Large intestine (tissue), 3 donors: ENCODE measurements at regions not wholly inside any gene's neighbourhood (a gene's known extent, or its start where the extent isn't known, plus 50 kb on each side); places are given as distances from the start of the nearest gene placed in this dataset.

Experiments used
- DNase-seq, 2 donors: peaks; one replicate each; pipeline versions ENCODE4 v3.0.0 to v3.0.0-alpha.2; 2013
- H3K27ac ChIP-seq: one replicate; pipeline ENCODE4 v1.5.1; 2013; ENCODE audit warnings: low read length
- H3K27me3 ChIP-seq: 2 replicates; pipeline ENCODE4 v1.6.1; 2013; ENCODE audit warnings: low read length; ENCODE audit not compliant: control insufficient read depth, insufficient read depth
- H3K36me3 ChIP-seq: 2 replicates; pipeline ENCODE4 v1.6.1; 2013; ENCODE audit warnings: low read length; ENCODE audit not compliant: control insufficient read depth, insufficient read depth
- H3K4me1 ChIP-seq: one replicate; pipeline ENCODE4 v1.6.1; 2013; ENCODE audit warnings: low read length; ENCODE audit not compliant: control insufficient read depth, insufficient read depth
- H3K4me3 ChIP-seq: one replicate; pipeline ENCODE4 v1.5.1; 2013; ENCODE audit warnings: low read length
- H3K9me3 ChIP-seq: one replicate; pipeline ENCODE4 v1.6.1; 2013; ENCODE audit warnings: mild to moderate bottlenecking, low read depth, low read length, moderate library complexity; ENCODE audit not compliant: control insufficient read depth
- WGBS: methylation state at CpG from one replicate; pipeline ENCODE4 v1.1.5; 2013; ENCODE audit warnings: low lambda C conversion rate; ENCODE audit not compliant: insufficient coverage; 5-methylcytosine and 5-hydroxymethylcytosine counted together

GRCh38 chr20:62581308-62581707 is 61.0 kb upstream of the SLCO4A1 start:
- no peak overlapping the region for H3K4me3 ChIP-seq
- no peak overlapping the region for H3K27ac ChIP-seq
- peaks cover 77% of the 10 kb centered on the region for H3K27me3 ChIP-seq
- no peak for DNase-seq
- WGBS: no CpG with 5 or more reads among the region's 23 CpGs
- no peaks in the 10 kb centered on the region for H3K36me3 ChIP-seq
- peaks cover 2% of the 10 kb centered on the region for H3K9me3 ChIP-seq
- no peaks in the 10 kb centered on the region for H3K4me1 ChIP-seq

GRCh38 chr20:62581806-62582205 is 60.5 kb upstream of the SLCO4A1 start:
- H3K36me3 ChIP-seq: no peaks in the 10 kb centered on the region
- H3K9me3 ChIP-seq: peaks cover 2% of the 10 kb centered on the region
- WGBS: no CpG with 5 or more reads among the region's 16 CpGs
- peaks cover 74% of the 10 kb centered on the region for H3K27me3 ChIP-seq
- DNase-seq: no peak
- no peak overlapping the region for H3K4me3 ChIP-seq
- no peaks in the 10 kb centered on the region for H3K4me1 ChIP-seq
- H3K27ac ChIP-seq: no peak overlapping the region

DNA sequence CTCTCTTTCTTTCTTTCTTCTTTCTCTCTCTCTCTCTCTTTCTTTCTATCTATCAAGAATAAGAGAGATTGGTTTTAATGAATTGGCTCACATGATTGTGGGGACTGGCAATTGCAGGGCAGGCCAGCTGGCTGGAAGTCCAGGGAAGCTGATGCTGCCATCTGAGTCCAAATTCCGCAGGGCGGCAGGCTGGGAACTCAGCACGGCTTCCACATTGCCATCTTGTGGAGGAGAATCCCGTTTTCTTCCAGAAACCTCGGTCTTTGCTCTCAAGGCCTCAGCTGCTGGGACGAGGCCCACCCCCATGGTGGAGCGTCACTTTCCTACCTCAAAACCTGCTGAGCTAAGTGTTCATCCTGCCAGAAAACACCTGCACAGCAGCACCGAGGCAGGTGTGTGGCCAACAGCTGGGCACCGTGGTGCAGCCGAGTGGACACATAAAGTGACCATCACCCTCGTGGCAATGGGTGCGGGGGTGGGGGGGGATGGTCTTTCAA is 58.8 kb upstream of the SLCO4A1 start:
- Histone ChIP-seq H3K4me3 (no peak overlapping the region), H3K9me3 (peaks cover 2% of the 10 kb centered on the region), H3K27me3 (peaks cover 72% of the 10 kb centered on the region), H3K36me3 (no peaks in the 10 kb centered on the region), H3K27ac (no peak overlapping the region), H3K4me1 (no peaks in the 10 kb centered on the region)
- WGBS: no CpG with 5 or more reads among the region's 12 CpGs
- peak; percentile 33 to 41 for DNase-seq

DNA sequence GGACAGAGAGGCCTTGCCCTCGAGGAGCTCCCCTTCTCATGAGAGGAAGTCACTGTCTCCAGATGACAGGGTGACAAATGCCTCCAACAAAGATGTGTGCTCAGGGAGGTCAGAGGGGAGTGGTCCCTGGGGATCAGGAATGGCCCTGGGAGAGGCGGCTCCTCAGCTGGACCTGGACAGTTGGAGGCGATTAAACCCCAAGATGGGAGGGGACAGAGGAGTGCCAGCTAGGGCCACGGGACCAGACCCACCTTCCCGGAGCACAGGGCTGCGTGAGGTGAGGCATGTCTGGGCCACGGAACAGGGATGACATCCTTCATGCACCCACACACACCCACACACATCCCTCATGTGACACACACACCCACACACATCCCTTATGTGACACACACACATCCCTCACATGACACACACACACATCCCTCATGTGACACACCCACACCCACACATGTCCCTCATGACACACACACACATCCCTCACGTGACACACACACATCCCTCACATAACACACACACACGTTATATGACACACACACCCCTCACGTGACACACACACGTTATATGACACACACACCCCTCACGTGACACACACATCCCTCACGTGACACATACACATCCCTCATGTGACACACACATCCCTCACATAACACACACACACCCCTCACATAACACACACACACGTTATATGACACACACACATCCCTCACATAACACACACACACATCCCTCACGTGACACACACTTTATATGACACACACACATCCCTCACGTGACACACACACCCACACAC is 57.4 kb upstream of the SLCO4A1 start:
- no peak for DNase-seq
- no peaks in the 10 kb centered on the region for H3K4me1 ChIP-seq
- peaks cover 64% of the 10 kb centered on the region for H3K27me3 ChIP-seq
- H3K4me3 ChIP-seq: no peak overlapping the region
- peaks cover 2% of the 10 kb centered on the region for H3K9me3 ChIP-seq
- H3K27ac ChIP-seq: no peak overlapping the region
- 75% methylated on average over 5 of the region's 16 CpGs for WGBS
- no peaks in the 10 kb centered on the region for H3K36me3 ChIP-seq

DNA sequence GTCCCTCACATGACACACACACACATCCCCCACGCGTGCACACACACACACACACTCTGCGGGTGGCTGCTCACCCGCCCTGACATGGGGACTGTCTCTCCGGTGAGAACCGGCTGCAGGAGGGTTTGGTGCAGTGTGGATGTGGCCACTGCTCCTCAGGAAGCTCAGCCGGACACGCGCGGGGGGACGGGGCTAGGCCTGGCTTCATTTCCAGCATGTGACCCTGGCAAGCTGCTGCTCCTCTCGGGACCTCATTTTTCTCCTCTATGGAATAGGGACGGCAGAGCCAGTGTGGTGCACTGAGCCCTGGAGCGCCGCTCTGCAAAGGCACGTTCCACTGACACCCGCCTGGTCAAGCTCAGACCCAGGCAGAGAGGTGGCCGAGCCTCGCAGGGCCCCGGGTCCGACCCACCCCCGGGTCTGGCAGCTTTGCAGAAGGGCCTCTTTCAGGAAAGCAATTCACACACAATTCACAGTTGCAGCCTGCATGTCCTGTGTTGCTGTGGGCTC is 56.8 kb upstream of the SLCO4A1 start:
- Histone ChIP-seq H3K27me3 (peaks cover 58% of the 10 kb centered on the region), H3K4me1 (no peaks in the 10 kb centered on the region), H3K4me3 (no peak overlapping the region), H3K9me3 (peaks cover 5% of the 10 kb centered on the region), H3K36me3 (no peaks in the 10 kb centered on the region), H3K27ac (no peak overlapping the region)
- no CpG with 5 or more reads among the region's 22 CpGs for WGBS
- DNase-seq: no peak

- peaks cover 3% of the 10 kb centered on the region for H3K9me3 ChIP-seq
- no peak for DNase-seq
- H3K4me1 ChIP-seq: no peaks in the 10 kb centered on the region
- no peak overlapping the region for H3K27ac ChIP-seq
- no CpG with 5 or more reads among the region's 8 CpGs for WGBS
- no peak overlapping the region for H3K4me3 ChIP-seq
- peaks cover 47% of the 10 kb centered on the region for H3K27me3 ChIP-seq
- no peaks in the 10 kb centered on the region for H3K36me3 ChIP-seq
Measured at GRCh38 chr20:62586799-62587198, 55.5 kb upstream of the SLCO4A1 start.

DNA sequence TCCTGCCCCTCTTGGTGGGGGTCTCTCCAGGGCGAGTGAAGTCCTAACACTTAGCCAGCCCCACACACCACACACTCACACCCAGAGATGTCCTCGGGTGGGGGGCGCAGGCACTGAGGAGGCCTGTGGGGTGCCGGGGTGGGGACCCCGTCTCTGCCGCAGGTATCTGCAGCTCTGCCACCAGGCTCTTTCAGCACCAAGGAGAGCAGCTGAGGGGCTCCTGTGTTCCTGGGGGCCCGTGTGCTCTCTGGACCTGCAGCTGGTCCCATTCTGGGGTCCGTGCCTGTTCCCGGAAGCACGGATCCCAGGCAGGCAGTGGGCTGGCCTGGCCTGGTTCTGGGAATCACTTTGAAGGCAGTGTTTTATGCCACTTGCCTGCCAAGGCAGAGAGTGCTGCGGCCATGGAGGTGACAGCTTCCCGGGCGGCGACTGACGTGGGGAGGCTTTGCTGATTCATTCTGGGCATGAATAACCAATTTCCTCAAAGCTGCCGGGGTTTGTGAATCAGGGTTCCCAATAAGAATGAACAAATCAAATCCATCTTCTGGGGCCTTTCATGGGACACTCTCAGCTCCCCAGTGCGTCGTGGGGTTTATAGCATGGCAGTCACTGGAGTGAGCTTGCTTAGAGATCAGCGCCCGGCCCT is 54.4 kb upstream of the SLCO4A1 start:
- no peak for DNase-seq
- Histone ChIP-seq H3K36me3 (no peaks in the 10 kb centered on the region), H3K9me3 (peaks cover 2% of the 10 kb centered on the region), H3K27me3 (peaks cover 38% of the 10 kb centered on the region), H3K4me1 (no peaks in the 10 kb centered on the region), H3K4me3 (no peak overlapping the region), H3K27ac (no peak overlapping the region)
- WGBS: 80% methylated on average over 1 of the region's 20 CpGs

GRCh38 chr20:62588458-62589149 is 53.7 kb upstream of the SLCO4A1 start:
- peaks cover 2% of the 10 kb centered on the region for H3K9me3 ChIP-seq
- H3K27me3 ChIP-seq: peaks cover 38% of the 10 kb centered on the region
- H3K27ac ChIP-seq: no peak overlapping the region
- no peak overlapping the region for H3K4me3 ChIP-seq
- no peaks in the 10 kb centered on the region for H3K36me3 ChIP-seq
- DNase-seq: no peak
- H3K4me1 ChIP-seq: no peaks in the 10 kb centered on the region
- WGBS: no CpG with 5 or more reads among the region's 13 CpGs

GRCh38 chr20:62589150-62589498 is 53.2 kb upstream of the SLCO4A1 start:
- H3K27me3 ChIP-seq: peaks cover 33% of the 10 kb centered on the region
- no peak overlapping the region for H3K27ac ChIP-seq
- H3K4me1 ChIP-seq: no peaks in the 10 kb centered on the region
- peaks cover 2% of the 10 kb centered on the region for H3K9me3 ChIP-seq
- no peak overlapping the region for H3K4me3 ChIP-seq
- H3K36me3 ChIP-seq: no peaks in the 10 kb centered on the region
- no CpG with 5 or more reads among the region's 9 CpGs for WGBS
- no peak for DNase-seq

- no peak for DNase-seq
- no CpG with 5 or more reads among the region's 14 CpGs for WGBS
Measured at GRCh38 chr20:62589720-62590119, 52.6 kb upstream of the SLCO4A1 start.

More at GRCh38 chr20:62589720-62590119, 52.6 kb upstream of the SLCO4A1 start:
- Histone ChIP-seq H3K4me1 (no peaks in the 10 kb centered on the region), H3K27me3 (peaks cover 27% of the 10 kb centered on the region), H3K27ac (no peak overlapping the region), H3K36me3 (no peaks in the 10 kb centered on the region), H3K9me3 (peaks cover 2% of the 10 kb centered on the region), H3K4me3 (no peak overlapping the region)
